ENCODE measurements at regions not wholly inside any gene's neighbourhood (a gene's known extent, or its start where the extent isn't known, plus 50 kb on each side); places are given as distances from the start of the nearest gene placed in this dataset.

- DNase-seq (ENCODE audit: low read depth): peak; percentile 75
- peak overlapping the region; percentile 64 for H3K4me3 ChIP-seq (ENCODE audit: low read depth, low read length)
- TF ChIP-seq POLR2A (IDR thresholded peaks at IDR 0.05; ENCODE audit: extremely low read depth, insufficient read length): no peak
- no peak for TF ChIP-seq MAX (IDR thresholded peaks at IDR 0.05; ENCODE audit: low read depth, low read length)
- TF ChIP-seq, protein P1, sequence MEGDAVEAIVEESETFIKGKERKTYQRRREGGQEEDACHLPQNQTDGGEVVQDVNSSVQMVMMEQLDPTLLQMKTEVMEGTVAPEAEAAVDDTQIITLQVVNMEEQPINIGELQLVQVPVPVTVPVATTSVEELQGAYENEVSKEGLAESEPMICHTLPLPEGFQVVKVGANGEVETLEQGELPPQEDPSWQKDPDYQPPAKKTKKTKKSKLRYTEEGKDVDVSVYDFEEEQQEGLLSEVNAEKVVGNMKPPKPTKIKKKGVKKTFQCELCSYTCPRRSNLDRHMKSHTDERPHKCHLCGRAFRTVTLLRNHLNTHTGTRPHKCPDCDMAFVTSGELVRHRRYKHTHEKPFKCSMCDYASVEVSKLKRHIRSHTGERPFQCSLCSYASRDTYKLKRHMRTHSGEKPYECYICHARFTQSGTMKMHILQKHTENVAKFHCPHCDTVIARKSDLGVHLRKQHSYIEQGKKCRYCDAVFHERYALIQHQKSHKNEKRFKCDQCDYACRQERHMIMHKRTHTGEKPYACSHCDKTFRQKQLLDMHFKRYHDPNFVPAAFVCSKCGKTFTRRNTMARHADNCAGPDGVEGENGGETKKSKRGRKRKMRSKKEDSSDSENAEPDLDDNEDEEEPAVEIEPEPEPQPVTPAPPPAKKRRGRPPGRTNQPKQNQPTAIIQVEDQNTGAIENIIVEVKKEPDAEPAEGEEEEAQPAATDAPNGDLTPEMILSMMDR (IDR thresholded peaks at IDR 0.05; ENCODE audit: low read depth, low read length): no peak
- TF ChIP-seq MYC (IDR thresholded peaks at IDR 0.05; ENCODE audit: low read depth, low read length): 0 out of 2 replicates have a peak, but pooled peaks have one; percentile 24
These were observed 90.2 kb upstream of the CHD2 start for GRCh38 chr15:92809880-92810361.

DNA sequence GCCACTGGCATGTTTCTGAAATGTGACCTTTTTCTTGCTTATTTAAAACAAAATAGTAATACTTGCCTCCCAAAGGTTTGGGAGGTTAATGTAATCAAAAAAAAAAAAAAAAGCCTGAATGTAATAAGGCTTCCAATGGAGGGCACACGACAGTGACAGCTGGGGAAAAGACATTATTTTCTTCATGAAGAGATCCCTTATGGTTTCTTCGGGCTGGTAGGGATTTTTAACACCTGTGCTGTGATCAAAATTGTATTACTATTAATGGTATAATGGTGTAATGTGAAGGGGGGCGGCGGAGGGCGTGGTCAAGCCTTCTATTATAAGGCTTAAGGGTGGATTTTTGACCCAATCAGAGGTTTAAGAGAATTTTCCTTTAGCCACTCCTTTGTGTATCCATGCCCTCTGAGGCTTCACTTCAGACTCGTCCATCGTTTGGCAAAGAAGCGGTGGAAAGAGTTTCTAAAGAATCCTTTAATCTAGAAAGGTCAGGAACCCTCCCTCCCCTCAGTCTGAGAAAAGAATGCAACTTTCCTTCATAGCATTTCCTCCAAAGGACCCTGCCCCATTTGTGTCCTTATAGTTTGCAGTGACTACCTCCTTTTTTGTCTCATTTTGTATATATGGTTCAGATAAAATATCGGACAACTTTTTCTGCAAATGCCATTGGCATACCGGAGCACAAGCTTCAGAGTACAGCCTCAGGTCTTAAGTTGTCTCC is 89.5 kb upstream of the CHD2 start:
- H3K4me3 ChIP-seq (ENCODE audit: low read depth, low read length): peak overlapping the region; percentile 64
- TF ChIP-seq POLR2A (IDR thresholded peaks at IDR 0.05; ENCODE audit: extremely low read depth, insufficient read length) (peak; percentile 81), MYC (IDR thresholded peaks at IDR 0.05; ENCODE audit: low read depth, low read length) (0 out of 2 replicates have a peak, but pooled peaks have one; percentile 45), MAX (IDR thresholded peaks at IDR 0.05; ENCODE audit: low read depth, low read length) (no peak)
- TF ChIP-seq, protein P1 (IDR thresholded peaks at IDR 0.05; ENCODE audit: low read depth, low read length): no peak
- DNase-seq (ENCODE audit: low read depth): peak; percentile 86

DNA sequence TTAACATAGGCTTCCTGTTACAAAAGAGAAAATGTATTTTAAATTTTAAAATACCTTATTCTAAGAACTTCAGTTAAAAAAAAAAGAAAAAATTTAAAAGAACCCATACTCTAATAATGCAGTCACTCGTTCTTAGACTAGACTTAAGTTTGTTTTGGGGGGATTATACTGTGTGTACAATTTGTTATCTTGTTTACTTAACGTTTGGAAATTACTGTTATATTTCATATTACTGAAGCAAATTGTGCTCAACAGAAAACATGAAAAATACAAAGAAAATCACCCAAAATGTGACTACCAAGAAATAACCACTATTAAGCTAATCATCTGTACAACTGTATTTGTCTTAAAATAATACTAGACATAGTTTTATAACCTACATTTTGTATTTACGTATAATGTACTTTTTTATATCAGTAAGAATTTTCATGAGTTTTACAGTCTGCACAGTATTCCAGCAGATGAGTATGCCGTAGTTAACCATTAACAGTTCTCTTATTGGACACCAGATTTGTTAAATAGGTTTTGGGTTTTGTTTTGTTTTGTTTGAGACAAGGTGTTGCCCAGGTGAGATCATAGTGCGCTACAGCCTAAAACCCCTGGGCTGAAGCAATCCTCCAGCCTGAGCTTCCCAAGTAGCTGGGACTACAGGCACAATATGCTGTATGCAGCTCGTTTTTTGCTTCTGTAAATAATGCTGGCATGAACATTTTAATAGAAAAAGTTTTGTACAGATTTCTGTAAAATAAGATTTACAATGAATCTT is 88.8 kb upstream of the CHD2 start:
- DNase-seq (ENCODE audit: low read depth): no peak
- TF ChIP-seq MAX (IDR thresholded peaks at IDR 0.05; ENCODE audit: low read depth, low read length) (no peak), POLR2A (IDR thresholded peaks at IDR 0.05; ENCODE audit: extremely low read depth, insufficient read length) (no peak), MYC (IDR thresholded peaks at IDR 0.05; ENCODE audit: low read depth, low read length) (no peak)
- TF ChIP-seq, protein P1 (IDR thresholded peaks at IDR 0.05; ENCODE audit: low read depth, low read length): no peak

GRCh38 chr15:92812271-92812670 is 87.9 kb upstream of the CHD2 start:
- no peak for DNase-seq (ENCODE audit: low read depth)
- TF ChIP-seq, protein P1 (IDR thresholded peaks at IDR 0.05; ENCODE audit: low read depth, low read length): no peak
- no peak for TF ChIP-seq POLR2A (IDR thresholded peaks at IDR 0.05; ENCODE audit: extremely low read depth, insufficient read length)
- TF ChIP-seq MAX (IDR thresholded peaks at IDR 0.05; ENCODE audit: low read depth, low read length): no peak
- no peak for TF ChIP-seq MYC (IDR thresholded peaks at IDR 0.05; ENCODE audit: low read depth, low read length)
- H3K4me3 ChIP-seq (ENCODE audit: low read depth, low read length): no peak overlapping the region

More for the DNA sequence above, 88.8 kb upstream of the CHD2 start:
- peak overlapping the region; percentile 64 for H3K4me3 ChIP-seq (ENCODE audit: low read depth, low read length)

DNA sequence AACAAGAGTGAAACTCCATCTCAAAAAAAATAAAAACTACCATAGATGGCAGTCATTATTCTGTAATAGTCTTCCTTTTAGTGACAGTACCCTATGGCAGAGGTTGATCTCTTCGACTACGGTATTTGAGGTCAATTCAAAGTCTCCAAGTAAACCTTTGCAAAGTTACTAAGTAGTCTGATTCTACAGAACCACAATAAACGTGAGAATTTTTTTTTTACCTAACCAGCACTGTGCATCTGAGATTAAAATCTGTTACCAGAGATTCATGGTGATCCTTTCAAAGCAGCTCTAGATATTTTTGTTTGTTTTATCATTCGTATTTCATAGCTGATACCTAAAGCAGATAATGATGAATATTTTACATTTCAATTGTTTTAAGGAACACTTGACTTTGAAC is 86.6 kb upstream of the CHD2 start:
- DNase-seq (ENCODE audit: low read depth): no peak
- no peak overlapping the region for H3K4me3 ChIP-seq (ENCODE audit: low read depth, low read length)

More for the DNA sequence above, 86.6 kb upstream of the CHD2 start:
- TF ChIP-seq POLR2A (IDR thresholded peaks at IDR 0.05; ENCODE audit: extremely low read depth, insufficient read length) (no peak), MYC (IDR thresholded peaks at IDR 0.05; ENCODE audit: low read depth, low read length) (no peak), MAX (IDR thresholded peaks at IDR 0.05; ENCODE audit: low read depth, low read length) (no peak)
- TF ChIP-seq, protein P1 (IDR thresholded peaks at IDR 0.05; ENCODE audit: low read depth, low read length): no peak
